Vagina (tissue), 2 donors: ENCODE measurements at regions not wholly inside any gene's neighbourhood (a gene's known extent, or its start where the extent isn't known, plus 50 kb on each side); places are given as distances from the start of the nearest gene placed in this dataset.

Experiments used
- POLR2A ChIP-seq, 2 donors: fragments of 450-650 bp; IDR thresholded peaks; one replicate each; pipeline ENCODE4 v1.6.1; 2017; ENCODE audit warnings: antibody characterized with exemption in 2 of 2, mild to moderate bottlenecking in 2 of 2, moderate library complexity in 2 of 2
- POLR2AphosphoS5 ChIP-seq, 2 donors: sonication (generic); formaldehyde crosslinking; IDR thresholded peaks; one replicate each; pipeline ENCODE4 v1.9.0; 2017; ENCODE audit warnings: antibody characterized with exemption in 2 of 2, mild to moderate bottlenecking in 2 of 2, low read depth in 1 of 2; ENCODE audit not compliant: insufficient read depth in 1 of 2

DNA sequence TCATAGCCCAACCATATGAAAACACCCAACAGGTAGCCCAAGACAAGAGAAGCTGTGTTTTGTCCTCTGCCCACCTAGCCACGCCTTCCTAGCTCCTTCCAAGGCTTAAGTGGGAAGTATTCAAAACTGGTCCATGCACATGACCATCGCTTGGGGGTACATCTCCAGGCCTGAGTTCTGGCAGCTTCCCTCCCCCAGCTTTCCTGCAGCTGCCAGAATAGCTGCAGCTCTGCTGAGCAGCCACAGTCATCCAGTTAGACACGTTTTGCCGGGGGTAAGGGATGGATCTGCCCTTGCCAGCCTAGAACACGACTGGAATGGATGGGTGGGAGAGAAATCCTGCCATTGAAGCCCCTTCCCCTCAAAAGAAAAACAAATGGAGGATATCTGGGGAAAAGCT lies 166.8 kb downstream of the NRP2 start:
- TF ChIP-seq POLR2AphosphoS5 (IDR thresholded peaks at IDR 0.05; ENCODE audit: insufficient read depth in 1 of 2, low read depth in 1 of 2) (no peak), POLR2A (IDR thresholded peaks at IDR 0.05) (no peak)
